ENCODE measurements at regions not wholly inside any gene's neighbourhood (a gene's known extent, or its start where the extent isn't known, plus 50 kb on each side); places are given as distances from the start of the nearest gene placed in this dataset.

DNA sequence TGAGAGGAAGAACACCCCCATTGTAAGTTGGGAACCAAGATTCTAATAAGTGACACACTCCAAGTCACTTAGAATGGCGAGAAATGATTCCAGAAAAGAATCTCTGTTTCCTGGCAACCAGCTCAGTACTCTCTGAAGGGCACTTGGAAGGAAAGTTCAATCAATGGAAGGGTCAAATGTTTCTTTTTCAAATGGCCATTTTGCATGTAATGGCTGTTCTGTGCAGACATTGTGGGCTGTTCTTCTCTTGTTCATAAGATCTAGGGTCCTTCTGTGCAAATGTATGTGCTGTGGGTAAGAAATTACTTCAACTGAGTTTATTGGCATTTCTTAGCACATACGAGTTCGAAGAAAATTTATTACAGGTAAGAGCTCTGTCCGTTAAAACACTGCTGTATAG, 145.3 kb downstream of the EVX1 start:
- TF ChIP-seq, protein P1, sequence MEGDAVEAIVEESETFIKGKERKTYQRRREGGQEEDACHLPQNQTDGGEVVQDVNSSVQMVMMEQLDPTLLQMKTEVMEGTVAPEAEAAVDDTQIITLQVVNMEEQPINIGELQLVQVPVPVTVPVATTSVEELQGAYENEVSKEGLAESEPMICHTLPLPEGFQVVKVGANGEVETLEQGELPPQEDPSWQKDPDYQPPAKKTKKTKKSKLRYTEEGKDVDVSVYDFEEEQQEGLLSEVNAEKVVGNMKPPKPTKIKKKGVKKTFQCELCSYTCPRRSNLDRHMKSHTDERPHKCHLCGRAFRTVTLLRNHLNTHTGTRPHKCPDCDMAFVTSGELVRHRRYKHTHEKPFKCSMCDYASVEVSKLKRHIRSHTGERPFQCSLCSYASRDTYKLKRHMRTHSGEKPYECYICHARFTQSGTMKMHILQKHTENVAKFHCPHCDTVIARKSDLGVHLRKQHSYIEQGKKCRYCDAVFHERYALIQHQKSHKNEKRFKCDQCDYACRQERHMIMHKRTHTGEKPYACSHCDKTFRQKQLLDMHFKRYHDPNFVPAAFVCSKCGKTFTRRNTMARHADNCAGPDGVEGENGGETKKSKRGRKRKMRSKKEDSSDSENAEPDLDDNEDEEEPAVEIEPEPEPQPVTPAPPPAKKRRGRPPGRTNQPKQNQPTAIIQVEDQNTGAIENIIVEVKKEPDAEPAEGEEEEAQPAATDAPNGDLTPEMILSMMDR (IDR thresholded peaks at IDR 0.05; ENCODE audit: poor library complexity, severe bottlenecking): no peak
- no peak for TF ChIP-seq RAD21 (conservative IDR thresholded peaks at IDR 0.05)
- no peak for TF ChIP-seq EZH2 (IDR thresholded peaks at IDR 0.05; ENCODE audit: borderline replicate concordance, insufficient read depth, low read length, poor library complexity, severe bottlenecking)
- no peak for TF ChIP-seq TAF1 (IDR thresholded peaks at IDR 0.05; ENCODE audit: low read depth)
- no peak for TF ChIP-seq POLR2AphosphoS5 (IDR thresholded peaks at IDR 0.05)
- TF ChIP-seq EP300 (conservative IDR thresholded peaks at IDR 0.05; ENCODE audit: poor library complexity, severe bottlenecking): no peak
- no peak for TF ChIP-seq SMC3 (conservative IDR thresholded peaks at IDR 0.05; ENCODE audit: poor library complexity)
- TF ChIP-seq REST (IDR thresholded peaks at IDR 0.05; ENCODE audit: borderline replicate concordance): no peak
